ENCODE measurements at regions not wholly inside any gene's neighbourhood (a gene's known extent, or its start where the extent isn't known, plus 50 kb on each side); places are given as distances from the start of the nearest gene placed in this dataset.

DNA sequence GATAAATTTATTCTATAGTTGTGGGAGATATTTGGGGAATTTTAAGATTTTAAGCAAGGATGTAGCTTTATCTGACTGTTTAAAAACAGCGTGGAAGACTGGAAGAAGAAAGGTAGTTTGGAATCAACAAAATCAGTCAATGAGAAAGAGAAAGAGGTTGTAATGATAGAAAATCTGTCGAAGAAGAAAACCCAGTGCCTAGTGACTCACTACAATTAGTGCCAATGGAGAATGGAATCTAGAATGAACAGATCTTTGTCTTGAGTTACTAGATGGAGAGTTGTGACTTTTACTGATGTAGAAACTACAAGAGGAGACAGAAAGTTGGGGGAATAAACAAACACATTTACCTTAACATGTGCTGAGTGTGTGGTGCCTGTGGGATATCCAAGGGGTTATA lies 577.8 kb upstream of the NR5A2 start:
- TF ChIP-seq POLR2AphosphoS5 (IDR thresholded peaks at IDR 0.05): no peak
- TF ChIP-seq CTCF (IDR thresholded peaks at IDR 0.05): no peak
- no peak for TF ChIP-seq POLR2A (IDR thresholded peaks at IDR 0.05; ENCODE audit: low read depth)
- TF ChIP-seq EP300 (IDR thresholded peaks at IDR 0.05): no peak
